ENCODE measurements at regions not wholly inside any gene's neighbourhood (a gene's known extent, or its start where the extent isn't known, plus 50 kb on each side); places are given as distances from the start of the nearest gene placed in this dataset.

- TF ChIP-seq POLR2A (IDR thresholded peaks at IDR 0.05) = no peak
- TF ChIP-seq CTCF (IDR thresholded peaks at IDR 0.05) = no peak
These were observed 173.9 kb upstream of the ZMIZ1 start for GRCh38 chr10:78894841-78895195.

Data from right lobe of liver (tissue), 4 donors.